GM12878 (cell line): ENCODE measurements at regions not wholly inside any gene's neighbourhood (a gene's known extent, or its start where the extent isn't known, plus 50 kb on each side); places are given as distances from the start of the nearest gene placed in this dataset.

Experiments
- ATAC-seq: fragments of 200-7000 bp; cut with Tn5 transposase; 3 replicates; pipeline ENCODE4 v1.9.1; 2020; ENCODE audit warnings: mild to moderate bottlenecking, moderate library complexity
- BruUV-seq: library from RNA; stranded (reverse); fragments of 400-500 nt; replicated peaks from 2 replicates; lab custom pipeline; 2021; lab: Mats Ljungman, UMichigan
- CTCF ChIA-PET: fragments of 300-600 bp; sonication (Branson Sonifier 250); formaldehyde crosslinking; extraction: SDS; loops from one replicate; lab custom pipeline; 2021; ENCODE audit warnings: inconsistent platforms; lab: Yijun Ruan, JAX
- POLR2A ChIA-PET: fragments of 350-600 bp; formaldehyde crosslinking; extraction: SDS; loops from one replicate; lab custom pipeline; 2021; ENCODE audit warnings: inconsistent platforms; lab: Charles Lee
- RAD21 ChIA-PET: fragments of 300-600 bp; sonication (Branson Sonifier 250); formaldehyde crosslinking; loops from one replicate; lab custom pipeline; 2023; ENCODE audit warnings: antibody characterized with exemption; ENCODE audit not compliant: unreplicated experiment; lab: Charles Lee
- SMC1A ChIA-PET: fragments of 300-600 bp; sonication (Branson Sonifier 250); formaldehyde crosslinking; loops from one replicate; lab custom pipeline; 2023; ENCODE audit not compliant: unreplicated experiment, uncharacterized antibody; lab: Charles Lee
- DNase-seq: peaks from one replicate; pipeline ENCODE4 v3.0.0-alpha.2; 2011; ENCODE audit warnings: low read depth, low spot score
- FAIRE-seq: peaks from 3 replicates; lab custom pipeline; 2011; peaks lifted over from hg19 to GRCh38; lab: Jason Lieb, UNC
- H2AFZ ChIP-seq: 2 replicates; pipeline ENCODE4 v1.6.0; 2011; ENCODE audit warnings: low read depth, low read length, control low read depth; ENCODE audit not compliant: control insufficient read depth
- H3K27ac ChIP-seq: 2 replicates; pipeline ENCODE4 v1.5.1; 2011; ENCODE audit warnings: control low read depth; ENCODE audit not compliant: control insufficient read depth, insufficient read depth
- H3K27me3 ChIP-seq, 2 experiments: replicated peaks in 1 of 2; 2 replicates each; pipeline versions ENCODE4 v1.6.0 to v1.6.1; 2011; ENCODE audit warnings: low read length in 1 of 2; ENCODE audit not compliant: control insufficient read depth in 2 of 2, insufficient read depth in 2 of 2
- H3K36me3 ChIP-seq, 2 experiments: 2 replicates each; pipeline ENCODE4 v1.5.1; 2011; ENCODE audit warnings: low read length in 1 of 2; ENCODE audit not compliant: control insufficient read depth in 2 of 2, insufficient read depth in 2 of 2
- H3K4me1 ChIP-seq: 2 replicates; pipeline ENCODE4 v1.6.1; 2011; ENCODE audit warnings: mild to moderate bottlenecking, low read length, moderate library complexity, mixed read lengths; ENCODE audit not compliant: control insufficient read depth, insufficient read depth
- H3K4me2 ChIP-seq: 2 replicates; pipeline ENCODE4 v1.6.0; 2011; ENCODE audit warnings: control low read depth; ENCODE audit not compliant: control insufficient read depth, insufficient read depth
- H3K4me3 ChIP-seq: fragments of 200-600 bp; sonication (generic); 2 replicates; pipeline ENCODE4 v1.5.1; 2016
- H3K79me2 ChIP-seq: 2 replicates; pipeline ENCODE4 v1.6.0; 2011; ENCODE audit warnings: low read length; ENCODE audit not compliant: control insufficient read depth, insufficient read depth
- H3K9ac ChIP-seq: 2 replicates; pipeline ENCODE4 v1.8.0; 2011; ENCODE audit warnings: low read length, control low read depth, mixed read lengths; ENCODE audit not compliant: control insufficient read depth, insufficient read depth
- H3K9me3 ChIP-seq: replicated peaks from 3 replicates; pipeline ENCODE4 v1.5.1; 2011; ENCODE audit warnings: mild to moderate bottlenecking, low read length; ENCODE audit not compliant: control insufficient read depth, insufficient read depth
- H4K20me1 ChIP-seq: 2 replicates; pipeline ENCODE4 v1.6.0; 2011; ENCODE audit not compliant: control insufficient read depth, insufficient read depth
- ATF7 ChIP-seq: fragments of 450-650 bp; IDR thresholded peaks from 2 replicates; pipeline ENCODE4 v1.6.1; 2016; ENCODE audit warnings: low read depth, mild to moderate bottlenecking
- BCLAF1 ChIP-seq: fragments of 450-650 bp; IDR thresholded peaks from 2 replicates; pipeline ENCODE4 v1.6.1; 2017; ENCODE audit warnings: antibody characterized with exemption, mild to moderate bottlenecking, moderate library complexity
- CBFB ChIP-seq: IDR thresholded peaks from 2 replicates; pipeline ENCODE4 v1.6.1; 2016; ENCODE audit warnings: antibody characterized with exemption, low read depth
- CHD1 ChIP-seq: IDR thresholded peaks from 2 replicates; pipeline ENCODE4 v1.6.1; 2012; ENCODE audit warnings: low read depth, low read length, improper control_type of control experiment
- CUX1 ChIP-seq: IDR thresholded peaks from 2 replicates; pipeline ENCODE4 v1.6.1; 2012; ENCODE audit warnings: improper control_type of control experiment, low read depth, low read length; ENCODE audit not compliant: insufficient replicate concordance
- IKZF2 ChIP-seq, 2 experiments: fragments of 450-650 bp; IDR thresholded peaks; 2 replicates each; pipeline ENCODE4 v1.6.1; 2017; ENCODE audit warnings: mild to moderate bottlenecking in 2 of 2, moderate library complexity in 2 of 2
- LARP7 ChIP-seq: fragments of 450-650 bp; IDR thresholded peaks from 2 replicates; pipeline ENCODE4 v1.6.1; 2017; ENCODE audit warnings: mild to moderate bottlenecking
- MLLT1 ChIP-seq: fragments of 450-650 bp; IDR thresholded peaks from 2 replicates; pipeline ENCODE4 v1.6.1; 2016; ENCODE audit warnings: mild to moderate bottlenecking
- MYB ChIP-seq: fragments of 150-350 bp; IDR thresholded peaks from 2 replicates; pipeline ENCODE4 v1.6.1; 2014; ENCODE audit warnings: mild to moderate bottlenecking, low read depth, low read length, borderline replicate concordance
- NR2F1 ChIP-seq: fragments of 450-650 bp; conservative IDR thresholded peaks from 2 replicates; pipeline ENCODE4 v1.6.1; 2017; ENCODE audit warnings: mild to moderate bottlenecking
- PBX3 ChIP-seq: IDR thresholded peaks from 2 replicates; pipeline ENCODE4 v1.6.1; 2011; ENCODE audit warnings: mild to moderate bottlenecking, low read depth, low read length, moderate library complexity; ENCODE audit not compliant: insufficient replicate concordance
- PML ChIP-seq: IDR thresholded peaks from 2 replicates; pipeline ENCODE4 v1.6.1; 2012; ENCODE audit warnings: low read length, inconsistent platforms
- RFX5 ChIP-seq: IDR thresholded peaks from 2 replicates; pipeline ENCODE4 v1.6.1; 2011; ENCODE audit warnings: low read depth, low read length, improper control_type of control experiment
- SIX5 ChIP-seq: IDR thresholded peaks from 2 replicates; pipeline ENCODE4 v1.6.1; 2011; ENCODE audit warnings: mild to moderate bottlenecking, low read depth, low read length, moderate library complexity; ENCODE audit not compliant: severe bottlenecking
- TCF12 ChIP-seq: IDR thresholded peaks from 2 replicates; pipeline ENCODE4 v1.6.1; 2011; ENCODE audit warnings: low read depth, mild to moderate bottlenecking, low read length
- ZNF24 ChIP-seq: fragments of 450-650 bp; IDR thresholded peaks from 2 replicates; pipeline ENCODE4 v1.6.1; 2017; ENCODE audit warnings: antibody characterized with exemption, mild to moderate bottlenecking
- WGBS: methylation state at CpG from one replicate; pipeline ENCODE4 v1.1.6; 2016; ENCODE audit warnings: low lambda C conversion rate; ENCODE audit not compliant: insufficient replicate concordance, insufficient coverage; ENCODE audit errors: missing lambda C conversion rate; 5-methylcytosine and 5-hydroxymethylcytosine counted together
- in situ Hi-C: fragments of 300-500 bp; cut with MboI; formaldehyde crosslinking; loops from 9 replicates; pipeline ENCODE4 v1.14.3; 2018; ENCODE audit warnings: mixed read lengths
- intact Hi-C: fragments of 100-400 bp; cut with micrococcal nuclease; formaldehyde crosslinking; loops from one replicate; pipeline ENCODE4 v1.14.2; 2022; ENCODE audit not compliant: unreplicated experiment

- BruUV-seq, result no TSS peak
- H3K4me1 ChIP-seq, result no peaks in the 10 kb centered on the region
- ChIA-PET RAD21 (no interaction called here), SMC1A (interaction anchor here (0.7 to 1.1 kb wide), 2 partner anchors 162 to 169 kb away, joined by 3 read pairs; no protein-coding TSS in a partner anchor), CTCF (no interaction called here), POLR2A (no interaction called here)
- H3K36me3 ChIP-seq, result no peaks in the 10 kb centered on the region
- 9% methylated on average over 5 of the region's 5 CpGs for WGBS
- no peak overlapping the region for H3K4me3 ChIP-seq
- intact Hi-C loops (no loop called here), in situ Hi-C loops (no loop called here)
- no peak overlapping the region for H3K4me2 ChIP-seq
- H4K20me1 ChIP-seq, result no peaks in the 10 kb centered on the region
- FAIRE-seq, result no peak
- no peaks in the 10 kb centered on the region for H3K79me2 ChIP-seq
- no peaks in the 10 kb centered on the region for H3K27me3 ChIP-seq
- no peak overlapping the region for H2AFZ ChIP-seq
- H3K9me3 ChIP-seq, result no peaks in the 10 kb centered on the region
- ATAC-seq, result no peak
- no peak overlapping the region for H3K9ac ChIP-seq
- no peak for DNase-seq
- H3K27ac ChIP-seq, result no peak overlapping the region
- TF ChIP-seq RFX5, result no peak
- TF ChIP-seq ZNF24, result no peak
- TF ChIP-seq CHD1, result no peak
- no peak for TF ChIP-seq MYB
- TF ChIP-seq LARP7, result no peak
- TF ChIP-seq SIX5, result no peak
- TF ChIP-seq MLLT1, result no peak
- no peak for TF ChIP-seq CUX1
- TF ChIP-seq ATF7, result no peak
- TF ChIP-seq PML, result no peak
- no peak for TF ChIP-seq BCLAF1
- no peak for TF ChIP-seq NR2F1
- no peak for TF ChIP-seq PBX3
- TF ChIP-seq CBFB, result no peak
- no peak for TF ChIP-seq IKZF2 (IDR thresholded peaks at IDR 0.05)
- TF ChIP-seq TCF12, result no peak
Measured at GRCh38 chr5:128836571-128836970, 128.7 kb upstream of the SLC27A6 start.
